Lower leg skin (tissue), 3 donors: ENCODE measurements at regions not wholly inside any gene's neighbourhood (a gene's known extent, or its start where the extent isn't known, plus 50 kb on each side); places are given as distances from the start of the nearest gene placed in this dataset.

Source experiments
- POLR2A ChIP-seq, 2 donors: fragments of 450-650 bp; IDR thresholded peaks; one replicate each; pipeline ENCODE4 v1.6.1; 2016 to 2017; ENCODE audit warnings: antibody characterized with exemption in 2 of 2, mild to moderate bottlenecking in 1 of 2, moderate library complexity in 1 of 2
- TF ChIP-seq, protein P1 (sequence below), 3 donors: fragments of 450-650 bp; IDR thresholded peaks; one replicate each; pipeline ENCODE4 v1.5.1; 2016; ENCODE audit warnings: antibody characterized with exemption in 3 of 3, mild to moderate bottlenecking in 3 of 3, moderate library complexity in 2 of 3

DNA sequence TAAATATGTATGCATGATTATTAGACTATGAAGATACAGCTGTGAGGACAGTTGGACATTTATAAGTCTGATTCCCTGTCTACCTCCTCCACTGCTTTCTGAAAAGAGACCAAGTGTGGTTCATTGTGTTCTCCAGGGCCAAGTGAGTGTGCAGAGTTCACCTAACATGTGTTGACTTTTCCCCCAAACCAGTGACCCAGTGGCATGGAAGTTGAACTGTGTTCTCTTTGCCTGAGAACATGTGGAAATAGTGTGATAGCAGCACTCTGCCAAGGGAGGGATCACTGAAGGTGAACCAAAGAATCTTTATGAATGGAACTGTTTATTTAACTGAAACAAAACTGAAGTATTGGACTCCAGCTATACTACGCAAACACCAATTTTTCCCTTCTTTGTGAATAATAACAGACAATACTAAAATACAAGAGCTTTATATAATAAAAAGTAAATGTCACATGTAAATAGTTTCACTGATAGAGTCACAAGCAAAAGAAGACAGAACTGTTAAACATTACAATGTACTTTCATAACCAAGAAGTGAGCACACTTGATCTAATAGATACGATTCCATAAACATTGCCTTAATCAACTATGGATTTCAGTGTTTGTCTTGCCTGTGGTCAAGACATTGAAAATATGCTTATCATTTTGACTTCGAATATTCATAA lies 200.3 kb upstream of the FUT9 start:
- no peak for TF ChIP-seq POLR2A (IDR thresholded peaks at IDR 0.05)
- TF ChIP-seq, protein P1, sequence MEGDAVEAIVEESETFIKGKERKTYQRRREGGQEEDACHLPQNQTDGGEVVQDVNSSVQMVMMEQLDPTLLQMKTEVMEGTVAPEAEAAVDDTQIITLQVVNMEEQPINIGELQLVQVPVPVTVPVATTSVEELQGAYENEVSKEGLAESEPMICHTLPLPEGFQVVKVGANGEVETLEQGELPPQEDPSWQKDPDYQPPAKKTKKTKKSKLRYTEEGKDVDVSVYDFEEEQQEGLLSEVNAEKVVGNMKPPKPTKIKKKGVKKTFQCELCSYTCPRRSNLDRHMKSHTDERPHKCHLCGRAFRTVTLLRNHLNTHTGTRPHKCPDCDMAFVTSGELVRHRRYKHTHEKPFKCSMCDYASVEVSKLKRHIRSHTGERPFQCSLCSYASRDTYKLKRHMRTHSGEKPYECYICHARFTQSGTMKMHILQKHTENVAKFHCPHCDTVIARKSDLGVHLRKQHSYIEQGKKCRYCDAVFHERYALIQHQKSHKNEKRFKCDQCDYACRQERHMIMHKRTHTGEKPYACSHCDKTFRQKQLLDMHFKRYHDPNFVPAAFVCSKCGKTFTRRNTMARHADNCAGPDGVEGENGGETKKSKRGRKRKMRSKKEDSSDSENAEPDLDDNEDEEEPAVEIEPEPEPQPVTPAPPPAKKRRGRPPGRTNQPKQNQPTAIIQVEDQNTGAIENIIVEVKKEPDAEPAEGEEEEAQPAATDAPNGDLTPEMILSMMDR (IDR thresholded peaks at IDR 0.05) = no peak
